DMS 273 (cell line): ENCODE measurements at regions not wholly inside any gene's neighbourhood (a gene's known extent, or its start where the extent isn't known, plus 50 kb on each side); places are given as distances from the start of the nearest gene placed in this dataset.
A peak's percentile ranks its signal among the peaks of the same experiment; 100 is the strongest.

ENCODE experiments used
- DNase-seq: peaks from one replicate; lab custom pipeline; 2025; ENCODE audit not compliant: unreplicated experiment; lab: John Stamatoyannopoulos, UW

- no peak for DNase-seq
Observed at GRCh38 chr15:36234743-36235142, 344.7 kb upstream of the CDIN1 start.

GRCh38 chr15:36235173-36235572, 344.3 kb upstream of the CDIN1 start:
- no peak for DNase-seq

- no peak for DNase-seq
Observed at GRCh38 chr15:36239509-36239908, 339.9 kb upstream of the CDIN1 start.

- DNase-seq, result no peak
Observed at GRCh38 chr15:36251450-36251849, 328.0 kb upstream of the CDIN1 start.

GRCh38 chr15:36252146-36252711, 327.2 kb upstream of the CDIN1 start:
- no peak for DNase-seq

- no peak for DNase-seq
Observed at GRCh38 chr15:36254426-36254825, 325.0 kb upstream of the CDIN1 start.

GRCh38 chr15:36256404-36256807, 323.0 kb upstream of the CDIN1 start:
- DNase-seq, result no peak

GRCh38 chr15:36263666-36264065, 315.8 kb upstream of the CDIN1 start:
- DNase-seq, result no peak

GRCh38 chr15:36265422-36265821, 314.0 kb upstream of the CDIN1 start:
- no peak for DNase-seq

GRCh38 chr15:36271048-36271447, 308.4 kb upstream of the CDIN1 start:
- DNase-seq, result no peak

- DNase-seq, result no peak
Observed at GRCh38 chr15:36275656-36276055, 303.8 kb upstream of the CDIN1 start.

- DNase-seq, result peak; percentile 1
Observed at GRCh38 chr15:36278219-36278618, 301.2 kb upstream of the CDIN1 start.

GRCh38 chr15:36282821-36283220, 296.6 kb upstream of the CDIN1 start:
- no peak for DNase-seq

- no peak for DNase-seq
Observed at GRCh38 chr15:36284911-36285310, 294.5 kb upstream of the CDIN1 start.

- no peak for DNase-seq
Observed at GRCh38 chr15:36291501-36291900, 287.9 kb upstream of the CDIN1 start.

- no peak for DNase-seq
Observed at GRCh38 chr15:36294359-36294758, 285.1 kb upstream of the CDIN1 start.

GRCh38 chr15:36301947-36302346, 277.5 kb upstream of the CDIN1 start:
- DNase-seq, result no peak

GRCh38 chr15:36313021-36313420, 266.4 kb upstream of the CDIN1 start:
- DNase-seq, result no peak

GRCh38 chr15:36313736-36314280, 265.6 kb upstream of the CDIN1 start:
- DNase-seq, result no peak

GRCh38 chr15:36315649-36316048, 263.8 kb upstream of the CDIN1 start:
- no peak for DNase-seq

- DNase-seq, result no peak
Observed at GRCh38 chr15:36323615-36324014, 255.8 kb upstream of the CDIN1 start.

- DNase-seq, result no peak
Observed at GRCh38 chr15:36325206-36325605, 254.2 kb upstream of the CDIN1 start.

GRCh38 chr15:36329592-36329991, 249.8 kb upstream of the CDIN1 start:
- no peak for DNase-seq
